HG03095 (cell line): ENCODE measurements at regions not wholly inside any gene's neighbourhood (a gene's known extent, or its start where the extent isn't known, plus 50 kb on each side); places are given as distances from the start of the nearest gene placed in this dataset.
"Not testable (repeated sequence)": the region's sequence is repeated elsewhere in the genome, so short reads cannot be mapped to it uniquely, and the experiment has no call there.

ENCODE experiments used
- ATAC-seq: cut with Tn5 transposase; IDR thresholded peaks from one replicate; pipeline ENCODE4 v1.9.1; 2021; ENCODE audit warnings: moderate library complexity; ENCODE audit not compliant: unreplicated experiment

DNA sequence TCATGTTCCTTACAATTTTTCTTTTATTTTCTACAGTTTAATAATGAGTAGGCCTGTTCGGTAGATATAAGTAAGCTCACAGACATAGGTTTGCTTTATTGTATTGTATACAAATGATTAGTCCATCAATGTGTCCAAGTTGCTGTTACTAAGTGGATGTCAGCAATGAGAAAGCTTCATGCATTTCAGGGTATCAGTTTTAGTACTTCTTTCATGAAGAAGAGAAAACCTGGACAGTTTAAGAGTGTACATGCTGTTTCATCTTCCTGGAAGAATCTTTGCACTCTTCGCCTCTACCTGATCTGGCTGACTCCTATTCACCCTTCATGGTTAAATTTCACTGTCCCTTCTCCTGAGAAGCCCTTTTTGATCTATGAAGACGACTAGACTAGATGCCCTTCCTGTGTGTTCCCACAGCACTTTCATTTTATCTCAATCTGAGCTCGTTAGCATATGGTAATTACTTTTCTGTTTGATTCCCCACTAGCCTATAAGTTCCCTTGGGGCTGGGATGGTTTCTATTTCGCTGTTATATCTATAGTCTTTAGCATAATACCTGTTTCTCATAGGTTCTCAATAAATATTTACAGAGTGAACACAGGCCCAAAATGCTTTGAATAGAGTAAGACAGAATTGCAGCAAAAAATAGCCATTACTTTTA, 70.7 kb downstream of the CETN3 start:
- peak; percentile 90 for ATAC-seq

GRCh38 chr5:90337449-90338052, 72.0 kb downstream of the CETN3 start:
- ATAC-seq, result no peak

DNA sequence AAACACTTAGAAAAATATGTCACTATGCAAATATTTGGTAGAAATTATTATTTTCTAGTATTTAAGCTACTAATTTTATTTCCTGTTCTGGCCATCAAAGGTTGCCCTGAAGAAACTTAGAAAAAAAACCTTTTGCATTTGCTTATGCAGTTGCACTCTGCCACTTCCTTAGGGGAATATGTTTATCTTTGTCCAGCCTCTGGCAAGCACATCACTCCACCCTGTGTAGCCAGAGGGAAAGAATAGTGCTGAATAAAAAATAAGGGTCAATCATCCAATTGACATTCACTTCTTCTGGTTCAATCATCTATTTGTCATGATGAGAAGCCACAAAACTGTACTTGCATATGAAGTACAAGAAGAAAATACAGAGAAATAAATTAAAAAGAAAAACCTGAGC, 72.8 kb downstream of the CETN3 start:
- no peak for ATAC-seq

- ATAC-seq, result no peak
Measured at GRCh38 chr5:90334741-90335140, 74.8 kb downstream of the CETN3 start.

DNA sequence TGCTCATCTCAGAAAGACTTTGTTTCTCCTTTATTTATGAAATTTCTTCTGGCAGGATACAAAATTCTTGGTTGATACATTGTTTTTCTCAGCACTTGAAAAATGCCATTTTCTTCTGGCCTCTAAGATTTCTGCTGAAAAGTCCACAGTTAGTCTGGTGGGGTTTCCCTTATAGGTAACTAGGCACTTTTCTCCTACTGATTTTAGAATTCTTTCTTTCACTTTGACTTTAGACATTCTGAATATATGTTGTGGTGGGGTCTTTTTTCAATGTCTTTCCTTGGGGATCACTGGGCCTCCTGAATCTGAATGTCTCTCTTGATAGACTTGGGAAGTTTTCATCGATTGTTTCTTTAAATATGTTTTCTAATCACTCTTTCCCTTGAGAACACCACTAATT, 79.6 kb downstream of the CETN3 start:
- no peak for ATAC-seq

DNA sequence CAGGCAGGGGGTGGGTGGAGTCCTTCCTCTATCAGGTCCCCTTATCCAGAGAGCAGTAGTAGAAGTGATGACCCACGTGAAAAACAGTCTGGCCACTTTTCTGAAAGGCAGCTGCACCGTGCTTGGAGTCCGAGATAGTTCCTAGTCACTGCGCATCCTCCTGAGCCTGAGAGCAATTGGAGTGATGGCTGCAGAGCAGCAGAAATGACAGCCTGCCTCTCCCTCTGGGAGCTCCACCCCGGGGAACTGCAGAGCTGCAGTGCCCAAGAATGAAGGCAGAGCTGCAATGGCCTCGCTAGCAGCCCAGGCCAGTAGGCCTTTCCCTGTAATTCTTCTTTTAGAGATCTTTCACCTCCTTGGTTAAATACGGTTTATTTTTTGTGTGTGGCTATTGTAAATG, 82.6 kb downstream of the CETN3 start:
- no peak for ATAC-seq

GRCh38 chr5:90325093-90325492, 84.5 kb downstream of the CETN3 start:
- no peak for ATAC-seq

DNA sequence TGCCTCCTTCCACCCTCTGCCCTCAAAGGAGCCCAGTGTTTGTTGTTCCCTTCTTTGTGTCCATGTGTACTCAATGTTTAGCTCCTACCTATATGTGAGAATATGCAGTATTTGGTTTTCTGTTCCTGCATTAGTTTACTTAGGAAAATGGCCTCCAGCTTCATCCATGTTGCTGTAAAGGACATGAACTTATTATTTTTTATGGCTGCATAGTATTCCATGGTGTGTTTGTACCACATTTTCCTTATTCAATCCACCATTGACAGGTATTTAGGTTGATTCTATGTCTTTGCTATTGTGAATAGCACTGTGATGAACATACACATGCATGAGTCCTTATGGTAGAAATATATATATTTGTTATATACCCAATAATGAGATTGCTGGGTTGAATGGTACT, 89.2 kb downstream of the CETN3 start:
- not testable (repeated sequence) for ATAC-seq

GRCh38 chr5:90312027-90312426, 97.5 kb downstream of the CETN3 start:
- ATAC-seq, result no peak

DNA sequence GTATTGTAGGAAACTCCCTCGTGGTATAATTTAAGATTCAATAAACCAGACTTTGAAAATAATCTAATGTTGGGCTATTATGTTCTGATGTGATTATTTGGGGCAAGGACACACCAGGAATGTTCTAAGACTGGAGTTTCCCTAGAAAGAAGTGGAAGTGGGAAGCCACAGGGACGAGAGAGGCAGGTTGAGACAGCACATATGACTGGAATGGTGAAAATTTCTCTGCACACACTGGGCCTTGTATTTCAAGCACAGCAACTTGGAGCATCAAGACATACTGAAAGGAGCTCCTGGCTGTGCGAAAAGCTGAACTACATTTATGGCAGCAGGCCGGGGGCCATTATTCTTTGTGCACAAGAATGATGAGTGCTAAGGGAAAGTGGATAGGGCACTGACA, 98.2 kb downstream of the CETN3 start:
- ATAC-seq, result no peak

DNA sequence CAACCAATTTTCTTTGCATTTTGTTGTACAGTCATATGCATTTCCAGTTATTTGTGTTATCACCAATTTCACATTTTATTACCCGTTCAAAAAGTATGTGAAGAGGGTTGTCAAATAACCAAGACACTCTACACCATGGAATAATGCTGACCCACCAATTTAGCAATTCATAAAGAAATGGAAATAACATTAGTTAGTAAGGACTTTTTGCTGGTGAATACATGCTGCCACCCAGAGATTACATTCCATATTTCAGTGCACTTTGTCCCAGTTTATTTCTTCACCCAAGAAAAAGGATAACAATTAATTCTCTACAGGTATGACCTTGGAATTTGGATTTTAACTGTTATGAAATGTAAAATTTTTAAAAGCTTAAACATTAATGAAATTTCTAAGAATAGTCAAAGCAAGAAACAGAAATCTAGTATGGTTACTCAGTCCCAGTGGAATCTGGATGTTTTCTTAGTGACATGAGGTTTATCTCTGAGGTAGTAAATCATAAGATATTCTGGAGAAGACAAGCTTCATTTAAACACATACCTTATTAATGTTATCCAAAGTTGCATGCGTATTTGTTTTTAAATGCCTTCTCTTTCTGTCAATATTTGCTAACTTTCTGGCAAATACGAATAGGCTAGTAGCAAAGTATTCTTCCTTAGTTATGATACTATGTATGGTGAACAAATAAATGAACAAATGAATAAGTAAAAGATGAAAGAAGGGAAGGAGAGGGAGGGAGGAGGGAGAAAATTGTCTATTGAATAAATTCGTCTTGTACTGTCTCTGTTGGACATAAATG, 100.6 kb downstream of the CETN3 start:
- no peak for ATAC-seq

DNA sequence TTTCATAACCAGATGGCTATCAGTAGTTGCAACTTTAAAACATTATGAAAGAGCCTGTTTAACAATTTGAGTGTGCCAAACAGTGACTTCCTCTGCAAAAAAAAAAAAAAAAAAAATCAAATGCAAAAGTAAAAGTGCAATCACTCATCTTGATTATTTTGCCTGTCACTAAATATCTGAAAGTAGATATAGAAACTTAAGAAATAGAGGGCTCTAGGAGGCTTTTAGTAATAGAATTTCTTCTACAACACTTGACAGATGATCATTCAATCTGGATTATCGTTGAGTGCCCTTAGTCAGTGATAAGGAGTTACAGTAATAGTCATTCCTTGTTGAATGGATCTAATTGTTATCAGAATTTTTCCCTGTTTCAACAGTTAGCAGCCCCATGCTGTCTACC, 101.8 kb downstream of the CETN3 start:
- no peak for ATAC-seq

- no peak for ATAC-seq
Measured at GRCh38 chr5:90307322-90307721, 102.2 kb downstream of the CETN3 start.

DNA sequence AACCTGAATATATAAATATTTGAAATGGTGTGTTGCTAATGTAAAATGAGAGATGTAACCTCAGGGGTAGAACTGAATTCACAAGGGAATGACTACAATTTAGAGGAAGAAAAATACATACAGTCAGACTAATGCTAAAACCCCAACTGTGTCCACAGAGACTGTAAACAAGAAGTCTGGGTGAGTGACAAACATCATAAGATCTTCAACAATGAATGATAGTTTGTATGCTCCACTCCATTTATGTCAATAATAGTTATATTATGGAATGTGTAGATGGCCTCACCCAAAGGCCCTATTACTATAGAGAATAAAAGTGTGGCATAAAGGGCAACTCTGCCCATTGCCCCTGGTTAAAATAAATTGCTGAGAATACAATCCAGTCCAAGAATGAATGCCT, 102.9 kb downstream of the CETN3 start:
- ATAC-seq, result no peak

GRCh38 chr5:90305041-90305720, 104.4 kb downstream of the CETN3 start:
- ATAC-seq, result no peak

DNA sequence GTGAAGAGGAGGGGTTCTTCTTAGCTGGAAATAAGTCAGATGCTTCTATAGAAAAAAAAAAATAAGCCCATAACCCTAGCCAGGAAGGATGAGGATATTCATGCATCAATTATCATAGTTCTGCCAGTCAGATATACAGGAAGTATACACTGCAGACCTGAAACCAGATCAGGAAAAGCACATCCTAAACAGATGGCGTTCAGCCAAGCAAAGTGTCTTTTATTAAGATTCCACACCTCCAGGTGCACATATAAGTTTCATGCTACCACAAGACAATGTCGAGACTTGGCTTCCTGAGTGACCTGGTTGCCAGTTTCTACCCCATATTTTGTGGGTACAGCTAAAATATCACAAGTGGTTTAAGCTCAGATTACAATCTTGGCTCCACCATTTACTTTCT, 108.3 kb downstream of the CETN3 start:
- no peak for ATAC-seq

DNA sequence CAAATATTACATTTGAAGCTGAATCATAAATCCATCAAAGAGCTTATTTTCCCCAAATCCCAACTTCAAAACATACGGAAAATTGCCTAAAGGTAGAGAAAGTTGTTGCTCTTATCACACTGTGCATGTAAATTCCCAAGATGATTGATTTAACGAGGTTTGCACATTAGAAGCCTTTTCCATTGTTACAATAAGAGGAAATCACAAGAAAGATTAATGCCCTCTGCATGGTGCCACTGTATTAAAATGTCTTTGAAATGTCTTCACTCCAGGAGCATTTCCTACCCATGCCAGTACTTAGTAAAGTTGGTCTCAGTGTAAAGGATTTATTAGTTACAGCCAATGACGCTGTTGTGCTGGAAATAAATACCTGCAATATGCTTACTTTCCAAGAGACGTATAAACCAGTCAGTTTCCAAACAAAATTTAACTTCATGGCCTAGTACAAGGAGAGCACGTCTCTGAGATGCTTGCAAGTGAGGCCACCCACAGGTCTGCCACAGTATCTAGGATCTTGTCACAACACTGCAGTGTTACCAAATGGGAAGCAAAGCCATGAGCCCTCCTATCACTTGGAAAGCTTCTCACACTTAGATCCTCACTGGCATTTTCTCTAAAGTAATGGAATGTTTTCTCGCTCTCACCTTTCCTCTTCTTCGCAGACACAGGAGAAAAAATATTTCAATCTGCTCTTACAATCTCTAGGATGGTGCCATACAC, 112.4 kb downstream of the CETN3 start:
- ATAC-seq, result no peak

GRCh38 chr5:90294604-90295003, 115.0 kb downstream of the CETN3 start:
- ATAC-seq, result no peak

DNA sequence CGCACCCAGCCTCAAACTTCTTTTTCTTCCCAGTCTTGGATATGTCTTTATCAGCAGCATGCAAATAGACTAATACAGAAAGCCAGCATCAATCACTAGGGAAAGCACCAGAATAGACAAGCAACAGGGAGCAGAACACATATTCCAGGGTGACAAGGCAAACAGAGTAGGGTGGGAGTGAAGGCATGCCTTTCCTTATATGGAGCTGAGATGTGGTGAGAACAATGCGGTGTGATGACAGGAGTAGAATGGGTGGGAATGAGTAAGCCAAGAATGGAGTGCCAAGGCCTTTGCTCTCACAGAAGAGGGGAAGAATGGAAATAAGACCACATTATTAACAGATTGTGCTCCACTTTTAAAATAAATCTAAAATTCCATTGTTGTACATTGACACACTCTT, 115.6 kb downstream of the CETN3 start:
- no peak for ATAC-seq

- ATAC-seq, result no peak
Measured at GRCh38 chr5:90290648-90291047, 118.9 kb downstream of the CETN3 start.

GRCh38 chr5:90289837-90290236, 119.7 kb downstream of the CETN3 start:
- no peak for ATAC-seq
